GM12878 (cell line): ENCODE measurements at regions not wholly inside any gene's neighbourhood (a gene's known extent, or its start where the extent isn't known, plus 50 kb on each side); places are given as distances from the start of the nearest gene placed in this dataset.
A peak's percentile ranks its signal among the peaks of the same experiment; 100 is the strongest.

ENCODE experiments used
- ATAC-seq: fragments of 200-7000 bp; cut with Tn5 transposase; 3 replicates; pipeline ENCODE4 v1.9.1; 2020; ENCODE audit warnings: mild to moderate bottlenecking, moderate library complexity
- BruUV-seq: library from RNA; stranded (reverse); fragments of 400-500 nt; replicated peaks from 2 replicates; lab custom pipeline; 2021; lab: Mats Ljungman, UMichigan
- CTCF ChIA-PET: fragments of 300-600 bp; sonication (Branson Sonifier 250); formaldehyde crosslinking; extraction: SDS; loops from one replicate; lab custom pipeline; 2021; ENCODE audit warnings: inconsistent platforms; lab: Yijun Ruan, JAX
- POLR2A ChIA-PET: fragments of 350-600 bp; formaldehyde crosslinking; extraction: SDS; loops from one replicate; lab custom pipeline; 2021; ENCODE audit warnings: inconsistent platforms; lab: Charles Lee
- RAD21 ChIA-PET: fragments of 300-600 bp; sonication (Branson Sonifier 250); formaldehyde crosslinking; loops from one replicate; lab custom pipeline; 2023; ENCODE audit warnings: antibody characterized with exemption; ENCODE audit not compliant: unreplicated experiment; lab: Charles Lee
- SMC1A ChIA-PET: fragments of 300-600 bp; sonication (Branson Sonifier 250); formaldehyde crosslinking; loops from one replicate; lab custom pipeline; 2023; ENCODE audit not compliant: unreplicated experiment, uncharacterized antibody; lab: Charles Lee
- DNase-seq: peaks from one replicate; pipeline ENCODE4 v3.0.0-alpha.2; 2011; ENCODE audit warnings: low read depth, low spot score
- FAIRE-seq: peaks from 3 replicates; lab custom pipeline; 2011; peaks lifted over from hg19 to GRCh38; lab: Jason Lieb, UNC
- H2AFZ ChIP-seq: 2 replicates; pipeline ENCODE4 v1.6.0; 2011; ENCODE audit warnings: low read depth, low read length, control low read depth; ENCODE audit not compliant: control insufficient read depth
- H3K27ac ChIP-seq: 2 replicates; pipeline ENCODE4 v1.5.1; 2011; ENCODE audit warnings: control low read depth; ENCODE audit not compliant: control insufficient read depth, insufficient read depth
- H3K27me3 ChIP-seq, 2 experiments: replicated peaks in 1 of 2; 2 replicates each; pipeline versions ENCODE4 v1.6.0 to v1.6.1; 2011; ENCODE audit warnings: low read length in 1 of 2; ENCODE audit not compliant: control insufficient read depth in 2 of 2, insufficient read depth in 2 of 2
- H3K36me3 ChIP-seq, 2 experiments: 2 replicates each; pipeline ENCODE4 v1.5.1; 2011; ENCODE audit warnings: low read length in 1 of 2; ENCODE audit not compliant: control insufficient read depth in 2 of 2, insufficient read depth in 2 of 2
- H3K4me1 ChIP-seq: 2 replicates; pipeline ENCODE4 v1.6.1; 2011; ENCODE audit warnings: mild to moderate bottlenecking, low read length, moderate library complexity, mixed read lengths; ENCODE audit not compliant: control insufficient read depth, insufficient read depth
- H3K4me2 ChIP-seq: 2 replicates; pipeline ENCODE4 v1.6.0; 2011; ENCODE audit warnings: control low read depth; ENCODE audit not compliant: control insufficient read depth, insufficient read depth
- H3K4me3 ChIP-seq: fragments of 200-600 bp; sonication (generic); 2 replicates; pipeline ENCODE4 v1.5.1; 2016
- H3K79me2 ChIP-seq: 2 replicates; pipeline ENCODE4 v1.6.0; 2011; ENCODE audit warnings: low read length; ENCODE audit not compliant: control insufficient read depth, insufficient read depth
- H3K9ac ChIP-seq: 2 replicates; pipeline ENCODE4 v1.8.0; 2011; ENCODE audit warnings: low read length, control low read depth, mixed read lengths; ENCODE audit not compliant: control insufficient read depth, insufficient read depth
- H3K9me3 ChIP-seq: replicated peaks from 3 replicates; pipeline ENCODE4 v1.5.1; 2011; ENCODE audit warnings: mild to moderate bottlenecking, low read length; ENCODE audit not compliant: control insufficient read depth, insufficient read depth
- H4K20me1 ChIP-seq: 2 replicates; pipeline ENCODE4 v1.6.0; 2011; ENCODE audit not compliant: control insufficient read depth, insufficient read depth
- BHLHE40 ChIP-seq, 2 experiments: fragments of 450-650 bp in 1 of 2; IDR thresholded peaks; 2 replicates each; pipeline ENCODE4 v1.6.1; 2011 to 2017; ENCODE audit warnings: low read depth in 2 of 2, borderline replicate concordance in 1 of 2, improper control_type of control experiment in 1 of 2, low read length in 1 of 2, mild to moderate bottlenecking in 1 of 2
- EGR1 ChIP-seq, 2 experiments: IDR thresholded peaks; 1 replicate in 1 of 2; 2 replicates in 1 of 2; pipeline ENCODE4 v1.6.1; 2011 to 2012; ENCODE audit warnings: low read depth in 2 of 2, low read length in 2 of 2, borderline replicate concordance in 1 of 2, mild to moderate bottlenecking in 1 of 2, moderate library complexity in 1 of 2
- MEF2A ChIP-seq: IDR thresholded peaks from 2 replicates; pipeline ENCODE4 v1.6.1; 2011; ENCODE audit warnings: low read depth, mild to moderate bottlenecking, low read length, moderate library complexity; ENCODE audit not compliant: insufficient read depth
- MTA2 ChIP-seq: fragments of 450-650 bp; IDR thresholded peaks from 2 replicates; pipeline ENCODE4 v1.6.1; 2016; ENCODE audit warnings: low read depth, mild to moderate bottlenecking, moderate library complexity
- MYB ChIP-seq: fragments of 150-350 bp; IDR thresholded peaks from 2 replicates; pipeline ENCODE4 v1.6.1; 2014; ENCODE audit warnings: mild to moderate bottlenecking, low read depth, low read length, borderline replicate concordance
- NFXL1 ChIP-seq: fragments of 450-650 bp; IDR thresholded peaks from 2 replicates; pipeline ENCODE4 v1.6.1; 2017; ENCODE audit warnings: antibody characterized with exemption, mild to moderate bottlenecking, borderline replicate concordance
- NFYB ChIP-seq: IDR thresholded peaks from 2 replicates; pipeline ENCODE4 v1.6.1; 2011; ENCODE audit warnings: low read depth, mild to moderate bottlenecking, low read length, improper control_type of control experiment, moderate library complexity; ENCODE audit not compliant: insufficient read depth
- SREBF1 ChIP-seq: IDR thresholded peaks from 2 replicates; pipeline ENCODE4 v1.6.1; 2012; ENCODE audit warnings: mild to moderate bottlenecking, low read length
- USF2 ChIP-seq: IDR thresholded peaks from 2 replicates; pipeline ENCODE4 v1.6.1; 2011; ENCODE audit warnings: low read depth, low read length, improper control_type of control experiment, borderline replicate concordance
- ZNF274 ChIP-seq: IDR thresholded peaks from one replicate; pipeline ENCODE4 v1.8.0; 2011; ENCODE audit not compliant: insufficient read length, insufficient read depth
- WGBS: methylation state at CpG from one replicate; pipeline ENCODE4 v1.1.6; 2016; ENCODE audit warnings: low lambda C conversion rate; ENCODE audit not compliant: insufficient replicate concordance, insufficient coverage; ENCODE audit errors: missing lambda C conversion rate; 5-methylcytosine and 5-hydroxymethylcytosine counted together
- in situ Hi-C: fragments of 300-500 bp; cut with MboI; formaldehyde crosslinking; loops from 9 replicates; pipeline ENCODE4 v1.14.3; 2018; ENCODE audit warnings: mixed read lengths
- intact Hi-C: fragments of 100-400 bp; cut with micrococcal nuclease; formaldehyde crosslinking; loops from one replicate; pipeline ENCODE4 v1.14.2; 2022; ENCODE audit not compliant: unreplicated experiment
- TF ChIP-seq, protein P1 (sequence below): fragments of 450-650 bp; IDR thresholded peaks from 2 replicates; pipeline ENCODE4 v1.6.1; 2016; ENCODE audit warnings: mild to moderate bottlenecking, moderate library complexity, borderline replicate concordance
- TF ChIP-seq, protein P2 (sequence below): fragments of 450-650 bp; IDR thresholded peaks from 2 replicates; pipeline ENCODE4 v1.6.1; 2017; ENCODE audit warnings: borderline replicate concordance

DNA sequence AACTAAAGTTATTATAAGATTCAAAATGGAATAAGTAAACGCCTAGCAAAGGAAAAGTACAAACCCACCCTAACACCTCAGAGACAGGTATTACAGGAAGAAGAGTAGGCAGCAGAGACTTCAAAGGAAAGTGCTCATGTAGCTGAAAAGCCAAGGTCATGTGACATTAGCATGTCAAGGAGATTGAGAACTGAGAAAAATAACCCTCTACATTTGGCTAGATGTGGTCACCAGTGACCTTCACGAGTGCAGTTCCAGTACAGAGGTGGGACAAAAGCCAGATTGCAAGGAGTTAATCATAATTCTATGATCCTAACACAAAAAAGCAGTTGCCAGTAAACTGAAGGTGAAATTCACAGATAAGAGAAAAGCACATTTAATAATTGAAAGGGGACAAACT, 252.7 kb downstream of the ZEB2 start:
- no TSS peak for BruUV-seq
- H3K36me3 ChIP-seq, result no peaks in the 10 kb centered on the region
- POLR2A ChIA-PET, result interaction anchor here (0.5 kb wide), 1 partner anchor 58 kb away, joined by 3 read pairs; no protein-coding TSS in a partner anchor
- H3K4me1 ChIP-seq, result peaks cover 11% of the 10 kb centered on the region; the same call in 1 of the 2 replicates
- ATAC-seq (peak; percentile 93), FAIRE-seq (peak; percentile 79), DNase-seq (peak; percentile 40)
- H3K9me3 ChIP-seq, result no peaks in the 10 kb centered on the region; the same call in 2 of the 3 replicates
- H3K79me2 ChIP-seq, result no peaks in the 10 kb centered on the region
- H3K4me2 ChIP-seq, result no peak overlapping the region
- H3K27ac ChIP-seq, result peak overlapping the region; percentile 9; the same call in 1 of the 2 replicates
- H4K20me1 ChIP-seq, result no peaks in the 10 kb centered on the region
- peak overlapping the region; percentile 15 for H2AFZ ChIP-seq
- H3K27me3 ChIP-seq, result no peaks in the 10 kb centered on the region
- H3K4me3 ChIP-seq, result no peak overlapping the region
- H3K9ac ChIP-seq, result no peak overlapping the region
- intact Hi-C loops (no loop called here), in situ Hi-C loops (no loop called here)
- 19% methylated on average over 2 of the region's 2 CpGs for WGBS
- SMC1A ChIA-PET, result interaction anchor here (1.0 to 1.2 kb wide), 2 partner anchors 10 to 12 kb away, joined by 3 read pairs; no protein-coding TSS in a partner anchor
- CTCF ChIA-PET, result no interaction called here
- RAD21 ChIA-PET, result interaction anchor here (0.6 to 1.4 kb wide), 2 partner anchors 16 to 53 kb away, joined by 3 to 4 read pairs; no protein-coding TSS in a partner anchor
- TF ChIP-seq SREBF1 (no peak), EGR1 (IDR thresholded peaks at IDR 0.05; ENCODE audit: borderline replicate concordance in 1 of 2, low read depth in 2 of 2, low read length in 2 of 2) (no peak), MEF2A (0 out of 2 replicates have a peak, but pooled peaks have one; percentile 35), NFYB (no peak), ZNF274 (no peak), BHLHE40 (IDR thresholded peaks at IDR 0.05; ENCODE audit: borderline replicate concordance in 1 of 2, low read depth in 2 of 2, low read length in 1 of 2) (peak; percentile 58 to 67; a peak in 2 of 4 replicates), NFXL1 (no peak), MTA2 (peak; percentile 48; the same call in 1 of the 2 replicates), MYB (no peak), USF2 (peak; percentile 51; the same call in 1 of the 2 replicates)
- TF ChIP-seq, protein P1, sequence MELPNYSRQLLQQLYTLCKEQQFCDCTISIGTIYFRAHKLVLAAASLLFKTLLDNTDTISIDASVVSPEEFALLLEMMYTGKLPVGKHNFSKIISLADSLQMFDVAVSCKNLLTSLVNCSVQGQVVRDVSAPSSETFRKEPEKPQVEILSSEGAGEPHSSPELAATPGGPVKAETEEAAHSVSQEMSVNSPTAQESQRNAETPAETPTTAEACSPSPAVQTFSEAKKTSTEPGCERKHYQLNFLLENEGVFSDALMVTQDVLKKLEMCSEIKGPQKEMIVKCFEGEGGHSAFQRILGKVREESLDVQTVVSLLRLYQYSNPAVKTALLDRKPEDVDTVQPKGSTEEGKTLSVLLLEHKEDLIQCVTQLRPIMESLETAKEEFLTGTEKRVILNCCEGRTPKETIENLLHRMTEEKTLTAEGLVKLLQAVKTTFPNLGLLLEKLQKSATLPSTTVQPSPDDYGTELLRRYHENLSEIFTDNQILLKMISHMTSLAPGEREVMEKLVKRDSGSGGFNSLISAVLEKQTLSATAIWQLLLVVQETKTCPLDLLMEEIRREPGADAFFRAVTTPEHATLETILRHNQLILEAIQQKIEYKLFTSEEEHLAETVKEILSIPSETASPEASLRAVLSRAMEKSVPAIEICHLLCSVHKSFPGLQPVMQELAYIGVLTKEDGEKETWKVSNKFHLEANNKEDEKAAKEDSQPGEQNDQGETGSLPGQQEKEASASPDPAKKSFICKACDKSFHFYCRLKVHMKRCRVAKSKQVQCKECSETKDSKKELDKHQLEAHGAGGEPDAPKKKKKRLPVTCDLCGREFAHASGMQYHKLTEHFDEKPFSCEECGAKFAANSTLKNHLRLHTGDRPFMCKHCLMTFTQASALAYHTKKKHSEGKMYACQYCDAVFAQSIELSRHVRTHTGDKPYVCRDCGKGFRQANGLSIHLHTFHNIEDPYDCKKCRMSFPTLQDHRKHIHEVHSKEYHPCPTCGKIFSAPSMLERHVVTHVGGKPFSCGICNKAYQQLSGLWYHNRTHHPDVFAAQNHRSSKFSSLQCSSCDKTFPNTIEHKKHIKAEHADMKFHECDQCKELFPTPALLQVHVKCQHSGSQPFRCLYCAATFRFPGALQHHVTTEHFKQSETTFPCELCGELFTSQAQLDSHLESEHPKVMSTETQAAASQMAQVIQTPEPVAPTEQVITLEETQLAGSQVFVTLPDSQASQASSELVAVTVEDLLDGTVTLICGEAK, result no peak
- TF ChIP-seq, protein P2, sequence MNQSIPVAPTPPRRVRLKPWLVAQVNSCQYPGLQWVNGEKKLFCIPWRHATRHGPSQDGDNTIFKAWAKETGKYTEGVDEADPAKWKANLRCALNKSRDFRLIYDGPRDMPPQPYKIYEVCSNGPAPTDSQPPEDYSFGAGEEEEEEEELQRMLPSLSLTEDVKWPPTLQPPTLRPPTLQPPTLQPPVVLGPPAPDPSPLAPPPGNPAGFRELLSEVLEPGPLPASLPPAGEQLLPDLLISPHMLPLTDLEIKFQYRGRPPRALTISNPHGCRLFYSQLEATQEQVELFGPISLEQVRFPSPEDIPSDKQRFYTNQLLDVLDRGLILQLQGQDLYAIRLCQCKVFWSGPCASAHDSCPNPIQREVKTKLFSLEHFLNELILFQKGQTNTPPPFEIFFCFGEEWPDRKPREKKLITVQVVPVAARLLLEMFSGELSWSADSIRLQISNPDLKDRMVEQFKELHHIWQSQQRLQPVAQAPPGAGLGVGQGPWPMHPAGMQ, result no peak
